Lower leg skin (tissue), 3 donors: ENCODE measurements at regions not wholly inside any gene's neighbourhood (a gene's known extent, or its start where the extent isn't known, plus 50 kb on each side); places are given as distances from the start of the nearest gene placed in this dataset.

Experiments
- CTCF ChIP-seq, 3 donors: fragments of 450-650 bp; IDR thresholded peaks; one replicate each; pipeline ENCODE4 v1.5.1; 2016; ENCODE audit warnings: antibody characterized with exemption in 3 of 3, mild to moderate bottlenecking in 3 of 3, moderate library complexity in 2 of 3
- POLR2A ChIP-seq, 2 donors: fragments of 450-650 bp; IDR thresholded peaks; one replicate each; pipeline ENCODE4 v1.6.1; 2016 to 2017; ENCODE audit warnings: antibody characterized with exemption in 2 of 2, mild to moderate bottlenecking in 1 of 2, moderate library complexity in 1 of 2

GRCh38 chr1:68890736-68891135 lies 393.9 kb upstream of the DEPDC1 start:
- TF ChIP-seq CTCF (IDR thresholded peaks at IDR 0.05) (no peak), POLR2A (IDR thresholded peaks at IDR 0.05) (no peak)
